ENCODE measurements at regions not wholly inside any gene's neighbourhood (a gene's known extent, or its start where the extent isn't known, plus 50 kb on each side); places are given as distances from the start of the nearest gene placed in this dataset.

DNA sequence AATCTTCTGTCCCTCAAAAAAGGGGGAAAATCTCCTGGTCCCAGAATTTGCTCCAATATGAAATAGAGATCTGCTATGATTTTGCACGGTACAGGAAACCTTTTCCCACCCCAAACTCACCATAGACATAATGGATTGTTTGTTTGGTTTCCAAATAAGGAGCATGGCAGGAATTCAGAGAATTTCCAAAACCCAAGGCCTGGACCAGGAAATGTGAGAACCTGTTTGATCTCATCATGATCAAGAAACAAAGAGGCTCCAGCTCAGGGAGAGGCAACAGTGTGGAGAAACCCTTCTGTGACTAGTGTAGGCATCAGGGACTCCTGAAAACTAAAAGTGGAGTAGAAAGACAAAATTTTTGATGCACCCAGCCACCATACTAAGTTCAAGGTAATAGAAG, 1548.1 kb upstream of the LRRTM3 start:
- TF ChIP-seq POLR2AphosphoS5 (IDR thresholded peaks at IDR 0.05; ENCODE audit: low read depth, low read length) (no peak), RBM39 (IDR thresholded peaks at IDR 0.05; ENCODE audit: low read depth, low read length, poor library complexity, severe bottlenecking) (no peak), GFI1 (CRISPR knock-in tag; IDR thresholded peaks at IDR 0.05; ENCODE audit: borderline replicate concordance) (no peak), KDM3A (CRISPR knock-in tag; IDR thresholded peaks at IDR 0.05; ENCODE audit: low read depth) (no peak)
- TF ChIP-seq, protein P1, sequence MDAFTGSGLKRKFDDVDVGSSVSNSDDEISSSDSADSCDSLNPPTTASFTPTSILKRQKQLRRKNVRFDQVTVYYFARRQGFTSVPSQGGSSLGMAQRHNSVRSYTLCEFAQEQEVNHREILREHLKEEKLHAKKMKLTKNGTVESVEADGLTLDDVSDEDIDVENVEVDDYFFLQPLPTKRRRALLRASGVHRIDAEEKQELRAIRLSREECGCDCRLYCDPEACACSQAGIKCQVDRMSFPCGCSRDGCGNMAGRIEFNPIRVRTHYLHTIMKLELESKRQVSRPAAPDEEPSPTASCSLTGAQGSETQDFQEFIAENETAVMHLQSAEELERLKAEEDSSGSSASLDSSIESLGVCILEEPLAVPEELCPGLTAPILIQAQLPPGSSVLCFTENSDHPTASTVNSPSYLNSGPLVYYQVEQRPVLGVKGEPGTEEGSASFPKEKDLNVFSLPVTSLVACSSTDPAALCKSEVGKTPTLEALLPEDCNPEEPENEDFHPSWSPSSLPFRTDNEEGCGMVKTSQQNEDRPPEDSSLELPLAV (CRISPR knock-in tag; conservative IDR thresholded peaks at IDR 0.05; ENCODE audit: low read depth) = no peak

Measured in HepG2 (cell line).